ENCODE measurements at regions not wholly inside any gene's neighbourhood (a gene's known extent, or its start where the extent isn't known, plus 50 kb on each side); places are given as distances from the start of the nearest gene placed in this dataset.

GRCh38 chr2:6341588-6342129, 524.0 kb downstream of the CMPK2 start:
- Histone ChIP-seq H3K9me3 (ENCODE audit: control insufficient read depth, insufficient read depth, low read length) (no peaks in the 10 kb centered on the region), H3K4me1 (ENCODE audit: control insufficient read depth, insufficient read depth, low read length) (no peaks in the 10 kb centered on the region), H3K4me3 (ENCODE audit: low read depth, low read length) (no peak overlapping the region), H3K27ac (ENCODE audit: low read depth, low read length) (no peak overlapping the region), H3K36me3 (ENCODE audit: control insufficient read depth, insufficient read depth, low read length) (no peaks in the 10 kb centered on the region), H3K27me3 (ENCODE audit: control insufficient read depth, insufficient read depth, low read length) (no peaks in the 10 kb centered on the region)
- 80% methylated on average over 1 of the region's 3 CpGs for WGBS (ENCODE audit: insufficient coverage)
- DNase-seq (ENCODE audit: low read depth in 4 of 6, low spot score in 6 of 6): peak in 1 of 6 donors; percentile 52

DNA sequence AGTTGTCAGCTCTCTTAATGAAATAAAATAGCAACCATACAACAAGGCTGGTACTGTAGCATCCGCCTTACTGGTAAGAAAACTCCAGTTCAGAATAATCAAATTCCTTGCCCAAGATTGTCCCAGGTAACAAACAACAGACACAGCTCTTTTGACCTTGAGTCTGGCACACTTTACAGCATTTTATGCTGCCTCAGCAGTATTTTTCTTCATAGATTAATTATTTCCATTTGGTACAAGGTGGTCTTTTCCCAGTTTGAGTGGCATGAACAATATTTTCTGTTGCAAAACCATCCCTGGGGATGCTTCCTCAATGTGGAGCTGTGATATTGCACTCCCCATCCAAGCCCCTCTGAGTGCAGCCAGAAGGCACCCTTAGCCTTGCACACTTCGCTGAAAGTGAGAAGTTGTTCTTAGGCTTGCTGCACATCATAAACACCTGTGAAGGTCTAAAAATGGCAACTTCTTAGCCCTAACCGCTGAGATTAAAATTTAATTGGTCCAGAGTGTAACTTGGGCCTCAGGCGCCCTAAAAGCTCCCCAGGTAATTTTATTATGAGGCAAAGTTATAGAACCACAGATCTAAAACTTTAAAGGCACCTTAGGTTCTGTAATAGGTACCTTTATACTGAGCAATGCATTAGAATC, 523.3 kb downstream of the CMPK2 start:
- H3K27me3 ChIP-seq (ENCODE audit: control insufficient read depth, insufficient read depth, low read length): no peaks in the 10 kb centered on the region
- H3K27ac ChIP-seq (ENCODE audit: low read depth, low read length): no peak overlapping the region
- H3K4me3 ChIP-seq (ENCODE audit: low read depth, low read length): no peak overlapping the region
- H3K36me3 ChIP-seq (ENCODE audit: control insufficient read depth, insufficient read depth, low read length): no peaks in the 10 kb centered on the region
- DNase-seq (ENCODE audit: low read depth in 4 of 6, low spot score in 6 of 6): no peak
- WGBS (ENCODE audit: insufficient coverage): 68% methylated on average over 2 of the region's 4 CpGs
- no peaks in the 10 kb centered on the region for H3K4me1 ChIP-seq (ENCODE audit: control insufficient read depth, insufficient read depth, low read length)
- H3K9me3 ChIP-seq (ENCODE audit: control insufficient read depth, insufficient read depth, low read length): no peaks in the 10 kb centered on the region

- no peak for DNase-seq (ENCODE audit: low read depth in 4 of 6, low spot score in 6 of 6)
- 94% methylated on average over 2 of the region's 5 CpGs for WGBS (ENCODE audit: insufficient coverage)
- H3K27ac ChIP-seq (ENCODE audit: low read depth, low read length): no peak overlapping the region
- no peaks in the 10 kb centered on the region for H3K9me3 ChIP-seq (ENCODE audit: control insufficient read depth, insufficient read depth, low read length)
- H3K27me3 ChIP-seq (ENCODE audit: control insufficient read depth, insufficient read depth, low read length): no peaks in the 10 kb centered on the region
- no peaks in the 10 kb centered on the region for H3K36me3 ChIP-seq (ENCODE audit: control insufficient read depth, insufficient read depth, low read length)
- no peak overlapping the region for H3K4me3 ChIP-seq (ENCODE audit: low read depth, low read length)
- H3K4me1 ChIP-seq (ENCODE audit: control insufficient read depth, insufficient read depth, low read length): no peaks in the 10 kb centered on the region
These were observed 522.6 kb downstream of the CMPK2 start for GRCh38 chr2:6343076-6343475.

DNA sequence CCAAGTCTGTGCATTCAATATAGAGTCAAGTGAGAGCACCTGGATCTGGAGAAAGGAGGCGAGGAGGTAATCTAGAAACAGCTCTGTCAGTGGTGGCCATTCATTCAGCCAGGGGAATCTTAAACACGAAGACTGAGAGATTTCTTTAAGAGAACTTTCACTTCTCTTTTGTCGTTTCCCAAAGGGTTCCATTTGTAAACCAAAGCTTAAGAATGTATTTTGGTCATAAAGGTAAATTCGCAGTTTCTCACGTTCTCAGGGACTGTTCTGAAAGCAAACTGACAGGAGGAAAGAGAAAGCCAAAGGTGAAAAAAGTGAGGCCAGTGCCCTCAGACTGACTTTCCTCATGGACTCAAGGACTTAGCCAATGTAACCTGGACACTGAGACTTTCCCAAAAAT, 513.5 kb downstream of the CMPK2 start:
- 96% methylated on average over 3 of the region's 5 CpGs for WGBS (ENCODE audit: insufficient coverage)
- Histone ChIP-seq H3K36me3 (ENCODE audit: control insufficient read depth, insufficient read depth, low read length) (no peaks in the 10 kb centered on the region), H3K9me3 (ENCODE audit: control insufficient read depth, insufficient read depth, low read length) (no peaks in the 10 kb centered on the region), H3K4me3 (ENCODE audit: low read depth, low read length) (no peak overlapping the region), H3K27me3 (ENCODE audit: control insufficient read depth, insufficient read depth, low read length) (no peaks in the 10 kb centered on the region), H3K4me1 (ENCODE audit: control insufficient read depth, insufficient read depth, low read length) (peaks cover 8% of the 10 kb centered on the region), H3K27ac (ENCODE audit: low read depth, low read length) (no peak overlapping the region)
- no peak for DNase-seq (ENCODE audit: low read depth in 4 of 6, low spot score in 6 of 6)

DNA sequence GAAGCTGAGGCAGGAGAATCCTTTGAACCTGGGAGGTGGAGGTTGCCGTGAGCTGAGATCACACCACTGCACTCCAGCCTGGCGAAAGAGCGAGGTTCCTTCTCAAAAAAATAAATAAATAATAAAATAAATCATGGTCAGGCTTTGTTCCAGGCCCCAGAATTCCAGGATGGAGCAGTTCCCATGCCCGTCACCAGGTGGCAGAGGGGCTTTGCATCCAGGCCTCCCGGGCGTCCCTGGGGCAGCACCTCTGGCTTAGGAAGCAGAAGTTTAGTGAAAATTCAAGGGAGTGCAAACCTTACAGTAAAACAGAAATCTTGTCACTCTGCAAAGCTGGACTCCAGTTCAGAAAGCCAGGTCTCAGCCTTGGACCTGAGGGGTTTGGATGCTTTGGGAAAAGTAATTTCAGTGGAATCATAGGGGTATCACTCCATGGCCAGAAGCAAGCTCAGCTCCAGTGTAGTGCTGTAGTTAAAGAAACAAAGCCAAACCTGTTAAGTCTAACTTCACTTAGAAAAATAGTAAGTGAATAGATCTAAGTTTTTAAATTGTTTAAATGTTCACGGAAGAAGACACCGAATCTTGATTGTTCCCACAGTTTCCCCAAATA, 512.7 kb downstream of the CMPK2 start:
- Histone ChIP-seq H3K27me3 (ENCODE audit: control insufficient read depth, insufficient read depth, low read length) (no peaks in the 10 kb centered on the region), H3K9me3 (ENCODE audit: control insufficient read depth, insufficient read depth, low read length) (no peaks in the 10 kb centered on the region), H3K4me3 (ENCODE audit: low read depth, low read length) (no peak overlapping the region), H3K36me3 (ENCODE audit: control insufficient read depth, insufficient read depth, low read length) (no peaks in the 10 kb centered on the region), H3K4me1 (ENCODE audit: control insufficient read depth, insufficient read depth, low read length) (peaks cover 8% of the 10 kb centered on the region), H3K27ac (ENCODE audit: low read depth, low read length) (no peak overlapping the region)
- WGBS (ENCODE audit: insufficient coverage): 25% methylated on average over 3 of the region's 8 CpGs
- peak in 2 of 6 donors; percentile 43 to 46 for DNase-seq (ENCODE audit: low read depth in 4 of 6, low spot score in 6 of 6)

DNA sequence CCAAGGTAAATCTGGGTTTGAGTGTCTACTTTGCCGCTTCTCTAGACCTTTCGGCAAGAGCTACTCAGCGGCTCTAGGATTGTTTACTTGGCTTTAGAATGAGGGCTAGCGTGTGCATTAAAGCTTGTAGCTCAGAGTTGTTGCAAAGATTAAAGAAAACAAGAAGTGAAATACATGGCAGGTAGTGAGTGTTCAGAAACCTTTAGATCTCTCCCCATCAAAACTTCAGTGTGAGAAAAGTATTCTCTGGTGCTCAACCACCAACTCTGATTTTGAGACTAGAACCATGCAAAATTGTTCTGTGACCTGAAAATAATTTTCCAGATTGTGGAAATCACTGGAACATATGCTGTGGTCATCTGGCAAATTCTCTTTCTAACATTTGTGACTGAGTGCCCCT, 512.0 kb downstream of the CMPK2 start:
- 100% methylated on average over 1 of the region's 4 CpGs for WGBS (ENCODE audit: insufficient coverage)
- H3K4me1 ChIP-seq (ENCODE audit: control insufficient read depth, insufficient read depth, low read length): peaks cover 8% of the 10 kb centered on the region
- no peaks in the 10 kb centered on the region for H3K9me3 ChIP-seq (ENCODE audit: control insufficient read depth, insufficient read depth, low read length)
- no peaks in the 10 kb centered on the region for H3K27me3 ChIP-seq (ENCODE audit: control insufficient read depth, insufficient read depth, low read length)
- H3K36me3 ChIP-seq (ENCODE audit: control insufficient read depth, insufficient read depth, low read length): no peaks in the 10 kb centered on the region
- no peak overlapping the region for H3K4me3 ChIP-seq (ENCODE audit: low read depth, low read length)
- no peak overlapping the region for H3K27ac ChIP-seq (ENCODE audit: low read depth, low read length)
- DNase-seq (ENCODE audit: low read depth in 4 of 6, low spot score in 6 of 6): no peak

GRCh38 chr2:6354546-6354945, 511.2 kb downstream of the CMPK2 start:
- Histone ChIP-seq H3K27ac (ENCODE audit: low read depth, low read length) (no peak overlapping the region), H3K36me3 (ENCODE audit: control insufficient read depth, insufficient read depth, low read length) (no peaks in the 10 kb centered on the region), H3K4me1 (ENCODE audit: control insufficient read depth, insufficient read depth, low read length) (peaks cover 8% of the 10 kb centered on the region), H3K9me3 (ENCODE audit: control insufficient read depth, insufficient read depth, low read length) (no peaks in the 10 kb centered on the region), H3K4me3 (ENCODE audit: low read depth, low read length) (no peak overlapping the region), H3K27me3 (ENCODE audit: control insufficient read depth, insufficient read depth, low read length) (no peaks in the 10 kb centered on the region)
- 60% methylated on average over 1 of the region's 2 CpGs for WGBS (ENCODE audit: insufficient coverage)
- DNase-seq (ENCODE audit: low read depth in 4 of 6, low spot score in 6 of 6): no peak

DNA sequence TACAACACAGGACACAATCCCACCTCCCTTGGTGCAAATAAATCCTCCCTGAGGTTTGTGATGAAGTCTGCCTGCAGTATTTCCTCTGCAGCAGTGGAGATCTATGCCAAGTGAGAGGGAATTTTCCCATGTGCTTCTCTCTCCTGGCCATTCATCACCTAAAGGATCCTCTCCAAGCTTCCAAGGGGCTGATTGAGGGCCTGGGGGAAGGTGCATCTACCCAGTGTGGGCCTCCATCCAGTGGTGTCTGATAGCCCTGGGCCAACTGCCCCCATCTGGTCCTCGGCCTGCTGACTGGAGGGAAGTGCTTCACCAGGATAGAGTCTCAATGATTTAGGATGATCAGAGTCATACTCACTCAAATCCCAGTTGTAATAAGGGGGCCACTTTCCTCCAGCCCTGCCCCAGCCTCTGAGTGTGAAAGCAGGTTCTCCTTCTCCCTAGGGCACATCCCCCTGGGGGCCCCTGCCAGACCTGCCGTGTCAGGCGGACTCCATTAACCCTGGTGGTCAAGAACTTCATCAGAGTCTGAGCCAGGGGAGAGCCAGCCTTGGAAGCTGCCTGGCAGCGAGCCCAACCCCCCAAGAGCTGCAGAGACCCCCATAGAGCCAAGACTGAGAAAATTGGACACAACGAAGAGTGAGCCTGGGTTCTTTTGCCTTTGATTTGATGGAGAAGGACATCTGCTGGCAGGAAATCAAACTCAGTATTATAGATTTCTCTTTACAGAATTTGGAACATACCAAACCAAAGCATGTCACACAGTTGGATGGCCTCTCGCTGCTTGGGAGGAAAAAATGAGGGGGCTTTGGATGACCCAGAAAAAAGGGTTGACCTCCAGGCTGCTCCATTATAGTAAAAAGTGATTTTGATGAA, 509.6 kb downstream of the CMPK2 start:
- DNase-seq (ENCODE audit: low read depth in 4 of 6, low spot score in 6 of 6): peak in 1 of 6 donors; percentile 34
- Histone ChIP-seq H3K9me3 (ENCODE audit: control insufficient read depth, insufficient read depth, low read length) (no peaks in the 10 kb centered on the region), H3K4me3 (ENCODE audit: low read depth, low read length) (no peak overlapping the region), H3K36me3 (ENCODE audit: control insufficient read depth, insufficient read depth, low read length) (no peaks in the 10 kb centered on the region), H3K27me3 (ENCODE audit: control insufficient read depth, insufficient read depth, low read length) (no peaks in the 10 kb centered on the region), H3K27ac (ENCODE audit: low read depth, low read length) (no peak overlapping the region), H3K4me1 (ENCODE audit: control insufficient read depth, insufficient read depth, low read length) (peaks cover 8% of the 10 kb centered on the region)
- 79% methylated on average over 3 of the region's 6 CpGs for WGBS (ENCODE audit: insufficient coverage)

DNA sequence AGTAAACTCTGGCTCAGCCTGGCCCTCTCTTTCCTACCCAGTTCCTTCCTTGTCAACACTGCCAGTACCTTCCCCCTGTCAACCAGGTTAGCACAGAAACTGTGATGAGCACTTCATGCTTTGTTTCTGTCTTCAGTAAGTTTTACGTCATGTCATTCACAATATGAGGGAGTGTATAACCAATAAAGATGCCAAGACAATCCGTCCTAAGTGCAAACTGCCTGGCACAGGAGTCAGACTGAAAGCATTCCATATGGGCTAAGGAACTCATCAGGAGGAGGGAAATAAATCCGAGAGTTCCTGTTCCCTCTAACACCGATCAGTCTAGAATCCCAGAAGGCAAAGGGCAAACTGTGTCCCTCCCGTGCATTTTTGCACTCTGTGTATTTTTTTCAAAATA, 507.2 kb downstream of the CMPK2 start:
- Histone ChIP-seq H3K9me3 (ENCODE audit: control insufficient read depth, insufficient read depth, low read length) (no peaks in the 10 kb centered on the region), H3K4me3 (ENCODE audit: low read depth, low read length) (no peak overlapping the region), H3K27ac (ENCODE audit: low read depth, low read length) (no peak overlapping the region), H3K27me3 (ENCODE audit: control insufficient read depth, insufficient read depth, low read length) (no peaks in the 10 kb centered on the region), H3K36me3 (ENCODE audit: control insufficient read depth, insufficient read depth, low read length) (no peaks in the 10 kb centered on the region), H3K4me1 (ENCODE audit: control insufficient read depth, insufficient read depth, low read length) (peaks cover 5% of the 10 kb centered on the region)
- WGBS (ENCODE audit: insufficient coverage): 100% methylated on average over 1 of the region's 5 CpGs
- DNase-seq (ENCODE audit: low read depth in 4 of 6, low spot score in 6 of 6): peak in 1 of 6 donors; percentile 51

All from spinal cord (tissue), 9 donors.